GM12801 (cell line): ENCODE measurements at regions not wholly inside any gene's neighbourhood (a gene's known extent, or its start where the extent isn't known, plus 50 kb on each side); places are given as distances from the start of the nearest gene placed in this dataset.

Source experiments
- TF ChIP-seq, protein P1 (sequence below): IDR thresholded peaks from one replicate; pipeline ENCODE4 v1.5.1; 2011; ENCODE audit warnings: control low read depth; ENCODE audit not compliant: insufficient read length; ENCODE audit errors: extremely low read depth

DNA sequence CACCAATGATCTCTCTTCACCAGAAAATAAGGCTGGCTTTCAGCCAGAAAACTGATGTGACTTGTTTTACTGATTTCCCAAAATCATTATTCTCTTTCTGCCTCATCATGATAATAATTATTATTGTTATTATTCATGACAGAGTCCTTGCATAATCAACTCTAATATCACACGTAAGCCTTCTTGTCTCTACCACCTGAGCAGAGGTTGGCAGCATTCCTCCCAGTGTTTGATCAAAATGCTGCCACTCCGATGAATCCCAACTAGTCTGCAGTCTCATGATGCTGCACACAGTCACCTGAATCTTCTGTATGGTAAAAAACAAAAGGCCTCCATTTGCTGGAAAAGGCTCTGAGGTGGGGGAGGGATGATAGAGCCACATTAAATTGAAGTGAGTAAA lies 105.7 kb upstream of the PLEKHG7 start:
- TF ChIP-seq, protein P1, sequence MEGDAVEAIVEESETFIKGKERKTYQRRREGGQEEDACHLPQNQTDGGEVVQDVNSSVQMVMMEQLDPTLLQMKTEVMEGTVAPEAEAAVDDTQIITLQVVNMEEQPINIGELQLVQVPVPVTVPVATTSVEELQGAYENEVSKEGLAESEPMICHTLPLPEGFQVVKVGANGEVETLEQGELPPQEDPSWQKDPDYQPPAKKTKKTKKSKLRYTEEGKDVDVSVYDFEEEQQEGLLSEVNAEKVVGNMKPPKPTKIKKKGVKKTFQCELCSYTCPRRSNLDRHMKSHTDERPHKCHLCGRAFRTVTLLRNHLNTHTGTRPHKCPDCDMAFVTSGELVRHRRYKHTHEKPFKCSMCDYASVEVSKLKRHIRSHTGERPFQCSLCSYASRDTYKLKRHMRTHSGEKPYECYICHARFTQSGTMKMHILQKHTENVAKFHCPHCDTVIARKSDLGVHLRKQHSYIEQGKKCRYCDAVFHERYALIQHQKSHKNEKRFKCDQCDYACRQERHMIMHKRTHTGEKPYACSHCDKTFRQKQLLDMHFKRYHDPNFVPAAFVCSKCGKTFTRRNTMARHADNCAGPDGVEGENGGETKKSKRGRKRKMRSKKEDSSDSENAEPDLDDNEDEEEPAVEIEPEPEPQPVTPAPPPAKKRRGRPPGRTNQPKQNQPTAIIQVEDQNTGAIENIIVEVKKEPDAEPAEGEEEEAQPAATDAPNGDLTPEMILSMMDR: no peak

DNA sequence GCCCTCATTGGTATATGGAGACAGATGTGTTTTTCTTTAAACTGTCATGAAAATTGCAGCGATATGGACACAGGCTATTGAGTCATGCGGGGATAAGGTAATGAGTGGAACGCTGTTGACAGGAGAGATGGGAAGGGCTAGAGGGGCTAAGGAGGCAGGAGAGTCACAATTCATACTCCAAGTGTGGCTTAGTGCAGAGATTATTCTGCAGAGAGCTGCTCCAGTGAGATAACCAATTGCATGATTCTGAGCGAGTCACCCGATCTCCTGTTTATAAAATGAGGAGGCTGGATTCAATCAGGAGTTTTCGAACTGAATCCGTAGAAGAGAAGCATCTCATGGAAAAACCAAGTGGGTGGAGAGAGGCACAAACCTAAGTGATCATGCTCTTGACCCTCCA lies 106.4 kb upstream of the PLEKHG7 start:
- TF ChIP-seq, protein P1: no peak

DNA sequence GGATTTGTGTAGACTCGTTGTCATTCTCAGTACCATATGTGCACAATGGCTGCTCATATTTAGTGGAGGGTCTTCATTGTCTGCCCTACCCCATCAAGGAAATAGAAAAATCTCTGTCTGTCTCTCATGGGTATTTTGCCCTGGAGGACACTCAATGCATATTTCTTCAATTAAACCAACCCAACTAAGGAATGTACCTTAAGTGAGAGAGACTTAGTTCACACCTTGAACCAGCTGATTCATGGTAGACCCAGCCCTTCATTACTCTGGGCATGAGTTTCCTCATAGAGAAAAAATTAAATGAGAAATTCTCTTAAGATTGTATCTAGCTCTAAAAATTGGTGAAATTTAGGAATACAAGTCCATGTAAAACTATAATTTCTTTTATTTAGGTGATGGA lies 107.1 kb upstream of the PLEKHG7 start:
- TF ChIP-seq, protein P1: no peak

DNA sequence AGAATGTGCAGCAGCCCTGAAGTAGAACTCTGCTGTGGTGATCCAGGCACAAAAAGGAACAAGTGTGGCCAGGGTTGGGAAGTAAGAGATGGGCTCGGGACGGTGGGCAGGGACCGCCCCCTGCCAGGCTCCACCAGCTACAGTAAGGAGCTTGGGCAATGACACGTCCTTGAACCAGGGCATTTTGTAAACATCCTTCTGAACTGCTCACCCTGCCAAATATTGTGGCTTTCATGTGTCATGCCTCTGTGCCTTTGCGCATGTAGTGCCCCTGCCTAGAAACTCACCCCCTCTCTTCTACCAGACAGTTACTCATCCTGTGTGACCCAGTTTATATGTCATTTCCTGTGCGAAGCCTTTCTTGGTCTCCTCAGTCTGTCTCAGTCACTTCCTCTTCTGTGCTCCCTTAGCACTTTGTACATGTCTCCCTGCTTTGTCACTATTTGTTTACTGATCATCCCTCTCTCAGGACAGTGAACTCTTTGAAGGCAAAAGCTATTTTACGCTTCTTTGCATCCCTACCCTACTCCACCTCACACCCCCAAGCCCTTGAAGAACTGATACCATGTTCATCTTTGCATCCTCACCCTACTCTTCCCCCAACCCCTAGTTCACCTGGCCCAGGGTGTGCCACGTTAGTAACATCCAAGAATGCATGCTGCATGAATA lies 108.9 kb upstream of the PLEKHG7 start:
- TF ChIP-seq, protein P1: no peak

DNA sequence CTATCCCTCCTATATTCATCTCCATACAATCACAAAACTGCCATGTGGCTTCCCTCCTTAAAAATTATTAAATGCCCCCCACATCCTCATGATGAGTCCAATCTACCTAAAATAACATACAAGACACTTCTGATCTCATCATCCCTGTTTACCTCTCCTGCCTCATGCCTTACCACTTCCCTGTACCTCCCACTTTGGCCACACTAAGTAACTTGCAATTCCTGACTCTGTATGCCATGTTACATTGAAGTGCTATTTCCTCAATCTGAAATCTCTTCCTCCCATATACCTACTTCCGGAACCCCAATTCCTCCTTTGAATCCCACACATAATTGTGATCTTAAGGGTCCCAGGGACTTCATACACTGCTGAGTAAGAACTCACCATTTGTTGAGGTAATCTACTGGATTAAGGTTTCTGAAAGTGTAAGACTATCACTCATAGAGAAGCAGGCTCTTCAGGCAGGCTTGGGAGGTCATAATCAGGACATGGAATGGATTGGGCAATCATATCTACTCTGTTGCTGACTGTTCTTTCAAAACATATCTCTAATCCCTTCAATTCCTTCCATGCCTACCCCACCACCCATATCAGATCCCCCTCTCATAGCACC lies 117.6 kb upstream of the PLEKHG7 start:
- TF ChIP-seq, protein P1: no peak

DNA sequence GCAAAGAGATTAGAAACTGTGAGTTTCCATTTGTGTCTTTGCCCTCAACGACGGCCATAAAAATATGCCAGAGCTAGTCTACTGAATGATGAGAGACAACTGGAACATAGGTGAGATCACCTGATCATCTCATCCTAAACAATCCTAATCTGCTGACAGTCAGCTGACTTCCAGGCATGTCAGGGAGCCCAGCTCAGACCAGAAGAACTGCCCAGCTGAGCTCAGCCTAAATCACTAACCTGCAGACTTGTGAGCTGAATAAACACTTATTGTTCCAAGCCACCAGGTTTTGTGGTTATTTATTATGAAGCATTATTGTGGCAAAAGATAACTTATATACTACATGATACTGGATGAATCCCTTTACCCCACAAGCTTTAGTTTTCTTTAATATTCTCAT lies 118.9 kb upstream of the PLEKHG7 start:
- TF ChIP-seq, protein P1: no peak

DNA sequence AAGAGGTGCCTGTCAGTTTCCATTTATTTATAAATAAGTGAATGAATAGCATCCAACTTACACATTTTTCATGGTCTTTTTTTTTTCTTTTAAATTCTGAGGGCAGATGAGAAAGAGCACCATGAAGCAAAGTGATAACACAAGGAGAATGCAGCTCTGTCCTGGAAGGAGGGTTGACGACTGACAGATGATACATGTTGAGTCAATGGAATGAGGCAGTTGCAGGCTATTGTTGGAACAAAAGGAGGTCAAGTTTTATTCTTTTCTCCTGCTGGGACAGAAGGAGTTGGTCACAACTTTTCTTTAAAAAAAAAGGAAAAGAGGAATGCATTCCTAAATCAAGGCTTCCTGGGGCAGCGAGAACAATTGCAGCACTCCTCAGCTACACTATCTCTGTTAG lies 119.9 kb upstream of the PLEKHG7 start:
- TF ChIP-seq, protein P1: no peak

DNA sequence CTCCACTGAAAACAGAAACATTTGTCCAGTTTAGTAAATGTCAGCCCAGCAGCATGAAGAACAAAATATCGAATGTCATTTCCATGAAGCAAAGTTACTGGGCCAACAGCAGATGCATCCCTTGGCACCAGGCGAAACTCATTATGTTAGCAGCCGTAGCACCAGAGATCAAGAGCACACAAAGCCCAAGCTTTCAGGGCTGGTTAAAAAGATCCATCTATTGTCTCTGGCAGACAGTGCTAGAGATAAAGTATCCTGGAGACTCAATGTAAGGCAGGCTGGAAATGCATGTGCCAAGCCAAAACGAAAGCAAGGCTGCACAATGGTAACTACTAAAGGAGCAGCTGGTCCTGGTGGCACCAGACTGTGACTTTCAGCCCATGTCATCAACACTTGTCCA lies 120.3 kb upstream of the PLEKHG7 start:
- TF ChIP-seq, protein P1: no peak
